Panc1 (cell line): ENCODE measurements at regions not wholly inside any gene's neighbourhood (a gene's known extent, or its start where the extent isn't known, plus 50 kb on each side); places are given as distances from the start of the nearest gene placed in this dataset.

Source experiments
- ATAC-seq: fragments of 200-7000 bp; cut with Tn5 transposase; 2 replicates; pipeline ENCODE4 v1.9.1; 2020; ENCODE audit warnings: mild to moderate bottlenecking, moderate library complexity
- BruUV-seq: library from RNA; stranded (reverse); fragments of 400-500 nt; replicated peaks from 2 replicates; lab custom pipeline; 2021; lab: Mats Ljungman, UMichigan
- CTCF ChIA-PET: fragments of 300-600 bp; sonication (Branson Sonifier 250); formaldehyde crosslinking; loops from one replicate; lab custom pipeline; 2022; ENCODE audit warnings: antibody characterized with exemption; lab: Charles Lee
- POLR2A ChIA-PET: fragments of 300-600 bp; sonication (Branson Sonifier 250); formaldehyde crosslinking; loops from one replicate; lab custom pipeline; 2022; ENCODE audit warnings: antibody characterized with exemption; lab: Charles Lee
- DNase-seq: peaks from one replicate; pipeline ENCODE4 v3.0.0-alpha.2; 2010; ENCODE audit warnings: low read depth, low spot score
- H3K27ac ChIP-seq: 2 replicates; pipeline ENCODE4 v1.5.1; 2011; ENCODE audit warnings: mild to moderate bottlenecking, low read length, inconsistent platforms
- H3K27me3 ChIP-seq: fragments of 200-500 bp; sonication (Bioruptor generic); 2 replicates; pipeline ENCODE4 v1.6.0; 2014; ENCODE audit warnings: low read length, inconsistent platforms; ENCODE audit not compliant: control insufficient read depth, insufficient read depth
- H3K36me3 ChIP-seq: fragments of 200-500 bp; sonication (Bioruptor generic); 2 replicates; pipeline ENCODE4 v1.5.1; 2014; ENCODE audit warnings: inconsistent platforms, mild to moderate bottlenecking, low read length, moderate library complexity; ENCODE audit not compliant: control insufficient read depth, insufficient read depth
- H3K4me1 ChIP-seq: 2 replicates; pipeline ENCODE4 v1.5.1; 2011; ENCODE audit warnings: inconsistent platforms, mild to moderate bottlenecking, low read length, moderate library complexity; ENCODE audit not compliant: control insufficient read depth, insufficient read depth
- H3K4me3 ChIP-seq, 2 experiments: 2 replicates each; pipeline ENCODE4 v1.5.1; 2011 to 2012; ENCODE audit warnings: low read depth in 2 of 2, low read length in 2 of 2, mild to moderate bottlenecking in 2 of 2, inconsistent platforms in 1 of 2, moderate library complexity in 1 of 2
- H3K9me3 ChIP-seq: fragments of 200-500 bp; sonication (Bioruptor generic); 2 replicates; pipeline ENCODE4 v1.5.1; 2014; ENCODE audit warnings: low read depth, mild to moderate bottlenecking, inconsistent platforms, low read length, moderate library complexity; ENCODE audit not compliant: control insufficient read depth, insufficient read depth
- POLR2AphosphoS5 ChIP-seq: IDR thresholded peaks from 2 replicates; pipeline ENCODE4 v1.6.1; 2012; ENCODE audit warnings: mild to moderate bottlenecking, low read depth, low read length, moderate library complexity
- SIN3A ChIP-seq: IDR thresholded peaks from 2 replicates; pipeline ENCODE4 v1.6.1; 2012; ENCODE audit warnings: low read depth, mild to moderate bottlenecking, low read length, moderate library complexity, borderline replicate concordance; ENCODE audit not compliant: insufficient read depth
- TCF7L2 ChIP-seq: IDR thresholded peaks from 2 replicates; pipeline ENCODE4 v1.6.1; 2011; ENCODE audit warnings: mild to moderate bottlenecking, low read depth, low read length, inconsistent platforms
- in situ Hi-C: cut with HindIII; loops from 2 replicates; pipeline ENCODE4 v1.10.0; 2016; ENCODE audit warnings: low sequenced_read_pairs, low pct_unique_long_range_greater_than_20kb
- intact Hi-C: fragments of 100-400 bp; cut with micrococcal nuclease; formaldehyde crosslinking; loops from one replicate; pipeline ENCODE4 v1.10.0; 2022; ENCODE audit not compliant: unreplicated experiment
- TF ChIP-seq, protein P1 (sequence below), 2 experiments: IDR thresholded peaks; 2 replicates each; pipeline ENCODE4 v1.6.1; 2011 to 2012; ENCODE audit warnings: low read depth in 2 of 2, control low read depth in 1 of 2, low read length in 1 of 2, mild to moderate bottlenecking in 1 of 2, moderate library complexity in 1 of 2; ENCODE audit not compliant: insufficient read depth in 1 of 2
- TF ChIP-seq, protein P2 (sequence below): fragments of 450-650 bp; IDR thresholded peaks from 2 replicates; pipeline ENCODE4 v1.5.1; 2017; ENCODE audit warnings: mild to moderate bottlenecking

GRCh38 chr14:104371917-104372316 lies 207.6 kb upstream of the C14orf180 start:
- Histone ChIP-seq H3K4me3 (no peak overlapping the region), H3K36me3 (no peaks in the 10 kb centered on the region), H3K9me3 (no peaks in the 10 kb centered on the region), H3K27ac (no peak overlapping the region), H3K27me3 (no peaks in the 10 kb centered on the region), H3K4me1 (no peaks in the 10 kb centered on the region)
- intact Hi-C loops (no loop called here), in situ Hi-C loops (no loop called here)
- DNase-seq, result no peak
- no peak for ATAC-seq
- no TSS peak for BruUV-seq
- TF ChIP-seq TCF7L2, result no peak
- TF ChIP-seq, protein P1, sequence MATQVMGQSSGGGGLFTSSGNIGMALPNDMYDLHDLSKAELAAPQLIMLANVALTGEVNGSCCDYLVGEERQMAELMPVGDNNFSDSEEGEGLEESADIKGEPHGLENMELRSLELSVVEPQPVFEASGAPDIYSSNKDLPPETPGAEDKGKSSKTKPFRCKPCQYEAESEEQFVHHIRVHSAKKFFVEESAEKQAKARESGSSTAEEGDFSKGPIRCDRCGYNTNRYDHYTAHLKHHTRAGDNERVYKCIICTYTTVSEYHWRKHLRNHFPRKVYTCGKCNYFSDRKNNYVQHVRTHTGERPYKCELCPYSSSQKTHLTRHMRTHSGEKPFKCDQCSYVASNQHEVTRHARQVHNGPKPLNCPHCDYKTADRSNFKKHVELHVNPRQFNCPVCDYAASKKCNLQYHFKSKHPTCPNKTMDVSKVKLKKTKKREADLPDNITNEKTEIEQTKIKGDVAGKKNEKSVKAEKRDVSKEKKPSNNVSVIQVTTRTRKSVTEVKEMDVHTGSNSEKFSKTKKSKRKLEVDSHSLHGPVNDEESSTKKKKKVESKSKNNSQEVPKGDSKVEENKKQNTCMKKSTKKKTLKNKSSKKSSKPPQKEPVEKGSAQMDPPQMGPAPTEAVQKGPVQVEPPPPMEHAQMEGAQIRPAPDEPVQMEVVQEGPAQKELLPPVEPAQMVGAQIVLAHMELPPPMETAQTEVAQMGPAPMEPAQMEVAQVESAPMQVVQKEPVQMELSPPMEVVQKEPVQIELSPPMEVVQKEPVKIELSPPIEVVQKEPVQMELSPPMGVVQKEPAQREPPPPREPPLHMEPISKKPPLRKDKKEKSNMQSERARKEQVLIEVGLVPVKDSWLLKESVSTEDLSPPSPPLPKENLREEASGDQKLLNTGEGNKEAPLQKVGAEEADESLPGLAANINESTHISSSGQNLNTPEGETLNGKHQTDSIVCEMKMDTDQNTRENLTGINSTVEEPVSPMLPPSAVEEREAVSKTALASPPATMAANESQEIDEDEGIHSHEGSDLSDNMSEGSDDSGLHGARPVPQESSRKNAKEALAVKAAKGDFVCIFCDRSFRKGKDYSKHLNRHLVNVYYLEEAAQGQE (IDR thresholded peaks at IDR 0.05; ENCODE audit: insufficient read depth in 1 of 2, low read depth in 2 of 2, low read length in 1 of 2), result no peak
- no peak for TF ChIP-seq SIN3A
- TF ChIP-seq, protein P2, sequence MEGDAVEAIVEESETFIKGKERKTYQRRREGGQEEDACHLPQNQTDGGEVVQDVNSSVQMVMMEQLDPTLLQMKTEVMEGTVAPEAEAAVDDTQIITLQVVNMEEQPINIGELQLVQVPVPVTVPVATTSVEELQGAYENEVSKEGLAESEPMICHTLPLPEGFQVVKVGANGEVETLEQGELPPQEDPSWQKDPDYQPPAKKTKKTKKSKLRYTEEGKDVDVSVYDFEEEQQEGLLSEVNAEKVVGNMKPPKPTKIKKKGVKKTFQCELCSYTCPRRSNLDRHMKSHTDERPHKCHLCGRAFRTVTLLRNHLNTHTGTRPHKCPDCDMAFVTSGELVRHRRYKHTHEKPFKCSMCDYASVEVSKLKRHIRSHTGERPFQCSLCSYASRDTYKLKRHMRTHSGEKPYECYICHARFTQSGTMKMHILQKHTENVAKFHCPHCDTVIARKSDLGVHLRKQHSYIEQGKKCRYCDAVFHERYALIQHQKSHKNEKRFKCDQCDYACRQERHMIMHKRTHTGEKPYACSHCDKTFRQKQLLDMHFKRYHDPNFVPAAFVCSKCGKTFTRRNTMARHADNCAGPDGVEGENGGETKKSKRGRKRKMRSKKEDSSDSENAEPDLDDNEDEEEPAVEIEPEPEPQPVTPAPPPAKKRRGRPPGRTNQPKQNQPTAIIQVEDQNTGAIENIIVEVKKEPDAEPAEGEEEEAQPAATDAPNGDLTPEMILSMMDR, result no peak
- no peak for TF ChIP-seq POLR2AphosphoS5
- ChIA-PET CTCF (no interaction called here), POLR2A (no interaction called here)

GRCh38 chr14:104372390-104373054 lies 207.0 kb upstream of the C14orf180 start:
- in situ Hi-C loops (no loop called here), intact Hi-C loops (no loop called here)
- DNase-seq (no peak), ATAC-seq (no peak)
- H3K36me3 ChIP-seq, result no peaks in the 10 kb centered on the region
- ChIA-PET CTCF (no interaction called here), POLR2A (no interaction called here)
- H3K27ac ChIP-seq, result no peak overlapping the region
- no TSS peak for BruUV-seq
- no peaks in the 10 kb centered on the region for H3K4me1 ChIP-seq
- no peaks in the 10 kb centered on the region for H3K27me3 ChIP-seq
- no peak for TF ChIP-seq SIN3A
- TF ChIP-seq, protein P1 (IDR thresholded peaks at IDR 0.05; ENCODE audit: insufficient read depth in 1 of 2, low read depth in 2 of 2, low read length in 1 of 2), result no peak
- TF ChIP-seq, protein P2, result no peak
- no peak for TF ChIP-seq TCF7L2
- no peak for TF ChIP-seq POLR2AphosphoS5
- H3K9me3 ChIP-seq, result no peaks in the 10 kb centered on the region
- H3K4me3 ChIP-seq, result no peak overlapping the region
